HG03095 (cell line): ENCODE measurements at regions not wholly inside any gene's neighbourhood (a gene's known extent, or its start where the extent isn't known, plus 50 kb on each side); places are given as distances from the start of the nearest gene placed in this dataset.

ENCODE experiments used
- ATAC-seq: cut with Tn5 transposase; IDR thresholded peaks from one replicate; pipeline ENCODE4 v1.9.1; 2021; ENCODE audit warnings: moderate library complexity; ENCODE audit not compliant: unreplicated experiment

DNA sequence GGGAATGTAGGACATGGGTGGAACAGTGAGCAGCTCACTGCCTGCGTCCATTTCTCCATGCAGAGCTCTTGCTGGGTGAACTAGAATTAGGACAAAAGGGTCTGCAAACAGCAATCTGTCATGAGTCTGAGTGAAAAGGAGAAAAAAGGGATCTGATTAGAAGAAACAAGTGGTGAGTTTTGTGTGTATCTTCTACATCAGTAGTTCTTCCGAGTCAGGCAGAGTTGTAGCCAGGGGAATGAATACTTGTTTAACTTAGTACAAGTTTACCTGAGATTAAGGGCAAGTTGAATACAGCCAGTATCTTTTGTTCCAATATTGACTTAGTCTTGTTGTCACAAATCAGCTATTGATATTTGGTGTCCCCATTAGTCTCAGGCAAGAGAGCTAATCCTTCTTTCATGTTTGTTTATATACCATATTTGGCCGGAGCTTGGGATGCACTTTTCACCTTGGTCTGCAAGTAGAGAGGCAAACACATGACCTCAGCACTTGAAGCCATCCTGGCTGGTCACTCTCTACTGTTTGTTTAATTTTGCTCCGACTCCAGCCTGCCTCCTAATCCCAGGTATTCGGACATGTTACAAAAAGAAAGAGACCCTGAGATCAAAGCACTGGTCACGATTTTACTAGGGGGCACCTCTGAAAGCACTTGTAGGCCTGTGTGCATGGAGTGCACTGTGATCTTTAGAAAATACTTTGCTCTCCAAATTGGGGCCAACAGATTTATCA lies 211.0 kb upstream of the NT5C1B start:
- no peak for ATAC-seq

DNA sequence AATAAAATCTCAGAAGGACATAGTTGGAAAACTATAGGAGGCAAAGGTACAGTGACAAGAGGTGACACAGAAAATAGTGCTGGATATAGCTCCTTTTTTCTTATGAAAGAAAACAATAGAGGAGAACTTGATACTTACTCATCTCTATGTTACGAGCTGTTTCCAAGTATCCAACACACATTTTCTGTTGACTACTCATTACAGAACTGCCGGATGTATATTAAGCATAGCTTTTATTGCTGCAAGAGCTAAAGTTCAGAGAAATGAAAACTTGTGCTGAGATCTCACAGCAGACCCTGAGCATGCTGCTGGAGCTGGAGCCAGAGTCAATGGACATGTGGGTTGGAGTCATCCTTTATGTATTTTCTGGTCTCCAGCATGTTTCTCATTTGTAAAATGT lies 210.0 kb upstream of the NT5C1B start:
- ATAC-seq: no peak

DNA sequence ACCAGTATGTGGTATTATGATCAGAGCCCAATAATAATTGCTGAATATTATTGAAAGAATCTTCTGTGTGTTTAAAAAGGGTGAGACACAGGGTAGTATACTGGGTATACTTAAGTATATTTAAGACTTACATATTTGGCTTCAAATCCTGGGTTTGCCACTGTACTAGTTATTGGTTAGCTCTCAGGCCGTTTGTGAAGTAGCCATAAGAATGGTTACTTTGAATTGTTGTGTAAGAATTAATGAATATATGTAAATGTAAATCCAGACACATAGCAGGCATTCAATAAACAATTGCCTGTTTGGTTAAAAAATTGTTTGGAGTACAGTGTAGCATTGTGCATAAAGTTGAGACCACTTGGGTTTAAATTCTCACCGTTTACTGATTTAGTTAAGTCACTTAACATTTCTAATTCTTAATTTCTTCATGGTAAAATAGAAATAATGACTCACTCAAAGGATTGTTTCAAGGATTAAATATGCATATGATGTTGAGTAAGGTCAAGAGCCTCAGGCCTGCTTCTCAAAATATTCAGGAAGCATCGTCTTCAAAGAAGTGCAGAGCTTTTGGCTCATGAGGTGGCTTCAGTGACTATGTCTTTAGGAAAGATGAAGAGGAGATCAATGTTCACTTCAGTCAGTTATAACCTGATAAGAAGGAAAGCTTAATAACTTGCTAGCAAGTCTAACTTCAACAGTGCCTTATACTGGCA lies 207.9 kb upstream of the NT5C1B start:
- ATAC-seq: no peak

DNA sequence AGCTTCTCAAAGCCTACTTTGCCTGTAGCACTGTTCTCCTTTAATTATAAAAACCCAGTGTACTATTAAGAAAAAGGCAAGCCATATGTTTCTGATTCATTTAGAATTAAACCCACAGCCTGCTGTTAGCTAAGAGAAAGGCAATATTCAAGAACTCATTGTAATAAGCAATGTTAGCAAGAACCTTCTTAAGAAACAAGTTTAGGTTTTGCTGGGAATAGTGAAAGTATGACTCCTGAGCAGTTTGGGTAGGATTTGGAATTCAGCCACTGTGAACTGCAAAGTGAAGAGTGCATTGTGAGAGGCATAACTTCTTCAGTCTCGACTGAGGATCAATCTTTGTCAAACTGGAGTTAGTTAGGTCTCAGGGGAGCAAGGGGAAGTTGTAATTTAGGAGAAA lies 206.5 kb upstream of the NT5C1B start:
- ATAC-seq: no peak

DNA sequence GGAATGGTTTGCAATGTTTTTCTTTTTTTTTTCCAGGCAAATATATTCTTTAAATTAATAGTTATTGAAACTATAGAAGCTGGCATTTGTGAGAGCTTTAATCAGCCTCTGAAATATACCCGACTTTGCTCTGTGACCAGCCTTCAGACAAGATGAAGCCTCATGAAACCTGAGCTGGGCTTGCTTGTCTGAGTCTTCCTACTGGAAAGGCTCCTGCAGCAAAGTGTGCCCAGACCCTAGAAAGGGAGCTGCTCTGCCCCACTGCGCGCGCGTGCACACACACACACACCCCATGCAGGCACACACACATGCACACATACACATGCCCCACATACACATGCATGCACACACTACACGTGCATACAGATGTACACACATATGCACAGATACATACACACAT lies 203.3 kb upstream of the NT5C1B start:
- ATAC-seq: no peak

DNA sequence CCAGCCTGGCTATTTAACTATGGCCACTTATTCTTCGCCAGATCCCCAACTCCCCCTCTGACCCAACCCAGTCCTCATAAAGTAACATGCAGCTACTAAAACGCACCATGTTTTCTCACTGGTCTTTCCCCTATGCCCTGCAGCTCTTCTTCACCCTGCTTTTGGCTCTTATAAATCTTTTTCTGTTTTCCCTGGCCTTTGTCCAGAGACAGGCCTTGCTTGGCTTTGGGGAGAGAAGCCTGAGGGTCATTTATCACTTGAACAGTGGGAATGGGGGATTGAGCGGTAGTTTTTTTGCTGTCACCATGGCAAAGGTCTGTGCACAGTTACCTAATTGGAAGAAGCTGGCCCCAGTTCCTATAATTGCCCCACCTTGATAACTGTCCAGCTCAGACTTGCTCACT lies 202.9 kb upstream of the NT5C1B start:
- no peak for ATAC-seq

DNA sequence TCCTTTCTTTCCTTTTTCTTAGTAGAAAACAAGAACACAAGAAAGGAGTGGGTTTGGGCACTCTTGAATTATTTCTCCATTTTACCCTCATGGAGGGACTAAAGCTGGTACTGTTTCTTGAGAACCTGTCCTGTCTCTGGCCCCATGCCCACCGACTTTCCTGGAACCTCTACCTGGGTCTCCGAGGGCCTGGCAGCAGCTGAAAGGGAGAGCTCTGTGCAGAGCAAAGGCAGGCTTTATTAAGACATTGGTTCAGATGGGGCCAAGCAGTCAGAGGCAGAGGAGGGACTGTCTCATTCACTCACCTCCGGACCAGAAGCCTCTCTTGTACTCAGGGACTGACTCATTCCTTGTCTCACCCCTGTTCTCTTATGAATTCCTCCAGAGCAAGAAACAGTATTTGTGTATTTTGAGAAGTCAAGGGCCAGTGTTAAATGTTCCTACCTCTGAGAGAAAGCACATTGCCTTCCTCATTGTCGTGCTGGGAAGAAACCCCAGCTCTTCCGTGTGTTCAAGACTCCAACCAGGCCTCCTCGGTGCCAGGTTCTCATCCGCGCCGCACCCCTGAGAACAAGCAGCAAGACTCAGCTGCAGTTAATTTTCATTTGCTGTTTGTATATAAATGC lies 201.9 kb upstream of the NT5C1B start:
- no peak for ATAC-seq

DNA sequence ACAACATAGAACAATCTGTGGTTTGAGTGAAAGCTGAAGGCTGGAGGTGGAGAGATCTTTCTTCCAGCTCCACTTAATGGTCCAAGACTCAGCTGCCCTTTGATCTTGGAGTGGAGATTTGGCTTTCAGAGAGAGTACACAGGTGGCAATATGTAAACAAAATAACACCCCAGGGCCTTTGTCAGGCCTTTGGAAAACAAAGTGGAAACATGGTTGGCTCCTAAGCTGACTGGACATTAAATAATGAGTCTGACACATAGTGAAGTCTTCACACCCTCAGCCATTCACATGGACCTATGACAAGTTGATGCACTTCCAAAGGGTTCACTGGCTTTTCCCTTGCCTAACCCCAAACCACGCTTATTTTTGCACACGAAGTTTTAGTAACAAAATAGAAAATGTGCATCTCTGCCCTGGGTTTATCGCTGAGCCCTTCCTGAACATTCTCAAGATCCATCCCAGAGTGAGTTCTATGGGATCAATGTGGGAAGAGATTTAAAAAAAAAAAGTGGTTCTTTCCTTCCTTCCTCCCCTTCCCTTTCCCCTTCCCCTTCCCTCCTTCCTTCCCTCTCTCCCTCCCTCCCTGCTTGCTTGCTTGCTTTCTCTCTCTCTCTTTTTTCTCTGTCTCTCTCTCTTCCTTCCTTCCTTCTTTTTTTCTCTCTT lies 201.3 kb upstream of the NT5C1B start:
- ATAC-seq: no peak

DNA sequence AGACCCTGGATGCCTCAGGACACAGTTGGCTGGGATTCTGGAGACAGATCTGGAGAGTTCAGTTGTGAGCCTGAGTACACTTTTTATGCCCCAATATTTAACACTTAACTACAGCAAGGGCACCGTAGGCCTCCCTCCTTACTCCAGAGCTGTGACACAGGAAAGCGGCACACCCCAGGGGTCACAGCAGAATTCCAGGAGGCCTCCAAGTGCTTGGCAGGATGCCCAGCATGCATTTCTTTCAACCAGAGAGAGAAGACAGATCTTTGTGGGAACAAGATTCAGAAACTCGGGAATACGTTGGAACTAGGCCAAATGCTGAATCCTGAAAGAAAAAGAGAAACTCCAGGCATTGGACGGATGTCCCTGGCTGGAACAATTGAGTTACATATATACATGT lies 199.2 kb upstream of the NT5C1B start:
- no peak for ATAC-seq

DNA sequence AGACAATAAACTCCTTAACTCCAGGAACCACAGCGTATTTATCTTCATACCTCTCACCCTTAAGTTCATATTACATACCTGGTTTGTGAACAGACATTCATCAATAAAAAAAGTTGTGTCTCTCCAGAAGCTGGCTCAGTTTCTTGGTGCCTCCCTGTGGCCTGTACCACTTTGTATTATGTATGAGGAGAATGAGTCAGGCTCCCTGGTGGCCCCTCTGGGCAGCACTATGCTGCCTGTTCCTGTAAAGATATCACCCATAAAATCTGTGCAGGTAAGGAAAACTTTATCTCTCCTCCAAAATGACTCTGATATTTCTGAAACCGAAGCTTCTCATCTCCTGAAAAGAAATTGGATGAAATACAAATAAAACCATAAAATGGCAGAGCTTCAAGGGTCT lies 198.4 kb upstream of the NT5C1B start:
- no peak for ATAC-seq

DNA sequence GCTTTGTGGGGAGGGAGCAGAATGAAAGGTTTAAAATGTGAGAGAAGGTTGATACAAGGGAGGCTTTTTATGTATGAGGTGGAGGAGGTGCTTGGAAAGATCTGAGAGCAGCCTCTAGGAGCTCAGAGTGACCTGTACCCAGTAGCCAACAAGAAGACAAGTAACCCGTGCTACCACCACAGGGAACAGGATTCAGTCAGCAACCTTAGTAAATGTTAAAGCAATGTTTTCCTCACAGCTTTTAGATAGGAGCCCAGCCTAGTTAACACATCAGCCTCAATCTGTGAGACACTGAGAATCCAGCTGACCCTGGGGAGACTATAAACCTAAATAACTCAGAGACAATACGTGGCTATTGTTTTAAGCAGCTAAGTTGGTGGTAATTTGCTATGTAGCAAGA lies 194.9 kb upstream of the NT5C1B start:
- ATAC-seq: no peak

DNA sequence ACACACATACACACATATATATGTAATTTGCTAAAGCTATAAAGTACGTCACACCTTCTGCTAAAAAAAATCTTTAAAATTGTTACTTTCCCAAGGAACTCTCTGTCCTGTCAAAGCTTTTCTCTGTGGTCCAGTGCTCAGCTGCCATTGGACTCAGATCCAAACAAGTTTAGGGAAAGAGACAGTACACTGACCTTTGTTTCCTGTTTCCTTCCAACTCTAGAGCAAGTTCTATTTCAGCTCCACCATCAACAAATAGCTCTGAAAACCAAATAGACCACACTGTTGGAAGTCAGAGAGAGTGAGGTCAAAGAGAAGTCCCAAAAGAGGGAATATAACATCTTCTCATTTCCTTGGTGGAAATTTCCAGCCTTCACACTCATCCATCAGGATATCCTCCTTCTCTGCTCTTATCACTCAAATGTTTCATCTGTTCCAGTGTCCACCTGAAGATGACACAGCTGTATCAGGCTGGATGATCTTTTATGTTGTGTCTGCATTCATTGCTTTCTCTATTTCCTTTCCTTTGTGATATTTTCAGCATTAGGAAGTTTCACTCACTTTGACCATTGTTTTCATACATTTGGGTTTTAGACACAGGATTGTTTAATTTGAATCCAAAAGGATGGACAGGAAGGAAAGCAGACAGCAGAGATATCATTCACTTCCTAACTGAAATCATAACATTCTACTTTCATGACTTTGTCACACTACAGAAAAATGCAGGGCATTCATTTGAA lies 192.3 kb upstream of the NT5C1B start:
- no peak for ATAC-seq

DNA sequence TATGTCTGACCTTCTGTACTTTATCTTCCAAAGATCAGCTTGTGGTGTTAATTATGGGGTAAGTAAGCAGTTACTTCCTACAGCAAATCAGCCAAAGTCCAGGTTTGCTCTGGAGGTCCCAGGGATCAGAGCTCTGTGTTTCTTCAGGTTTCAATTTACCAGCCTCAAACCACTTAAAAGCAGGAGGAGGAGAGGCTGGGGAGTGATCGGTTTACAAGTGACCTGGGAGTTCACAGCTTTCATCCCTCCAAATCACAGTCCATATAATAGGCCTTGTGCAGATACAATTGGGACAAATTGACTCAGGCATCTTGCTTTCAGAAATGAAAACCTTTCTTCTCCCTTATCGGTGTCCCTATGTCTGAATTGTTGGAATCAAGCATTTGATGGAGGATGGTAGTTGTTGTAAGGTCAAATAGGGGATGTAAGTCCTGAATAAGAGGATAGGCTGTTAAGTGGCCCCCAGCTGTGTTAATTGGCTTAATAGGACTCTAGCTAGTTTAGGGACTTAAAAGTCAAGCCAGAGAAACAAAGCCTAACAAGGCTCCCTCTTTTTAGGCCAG lies 188.0 kb upstream of the NT5C1B start:
- no peak for ATAC-seq

DNA sequence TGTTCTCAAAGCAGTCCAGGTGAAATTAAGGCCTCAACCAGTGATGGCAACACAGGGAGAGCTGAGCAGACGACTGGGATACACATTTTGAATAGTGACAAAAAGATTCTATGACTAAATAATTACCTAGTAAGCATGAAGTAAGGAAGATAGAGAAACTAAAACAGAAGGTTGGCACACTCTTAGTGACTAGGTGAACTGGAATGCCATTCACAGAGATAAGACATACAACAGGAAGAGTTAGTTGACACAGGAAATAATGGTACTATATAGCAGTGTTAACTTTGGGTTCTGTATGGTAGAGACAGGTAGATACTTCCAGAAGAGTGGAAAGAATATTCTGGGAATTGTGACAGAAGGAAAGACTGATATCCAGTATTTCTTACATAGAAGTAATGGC lies 181.8 kb upstream of the NT5C1B start:
- ATAC-seq: no peak

DNA sequence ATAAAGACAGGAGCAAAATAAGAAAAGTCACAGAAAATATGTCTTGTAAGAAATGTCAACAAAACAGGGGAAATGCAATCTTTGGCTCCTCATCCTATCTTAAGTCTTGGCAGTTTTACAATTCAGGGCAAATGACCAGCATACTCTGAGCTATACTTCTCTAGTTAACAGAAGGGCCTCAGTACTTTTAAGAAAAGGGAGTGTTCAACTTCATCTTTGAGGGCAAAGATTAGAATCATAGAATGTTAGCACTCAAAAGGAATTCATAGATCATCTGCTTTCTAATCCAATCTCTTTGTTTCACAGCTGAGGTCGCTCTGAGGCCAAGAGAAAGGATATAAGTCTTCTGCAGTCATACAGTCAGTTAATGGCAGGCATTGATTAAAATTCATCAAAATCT lies 174.0 kb upstream of the NT5C1B start:
- no peak for ATAC-seq

DNA sequence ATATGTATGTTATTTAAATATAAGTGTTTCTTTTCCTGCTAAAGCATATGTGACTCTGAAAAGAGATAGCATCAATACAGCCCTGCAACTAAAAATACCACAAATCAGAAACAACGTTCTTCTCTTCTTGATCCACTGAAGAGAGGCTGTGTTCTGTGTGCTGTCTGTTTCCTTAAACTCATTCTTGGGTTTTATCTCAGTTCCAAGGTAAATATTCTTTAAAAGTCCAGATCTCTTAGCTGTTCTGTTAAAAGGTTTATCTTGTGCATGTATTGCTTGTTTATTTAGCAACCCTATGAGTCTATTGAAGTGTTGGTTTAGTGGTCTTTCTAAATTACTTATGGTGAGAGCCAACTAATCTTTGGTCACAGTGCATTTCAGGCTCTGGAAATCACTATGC lies 173.3 kb upstream of the NT5C1B start:
- no peak for ATAC-seq

DNA sequence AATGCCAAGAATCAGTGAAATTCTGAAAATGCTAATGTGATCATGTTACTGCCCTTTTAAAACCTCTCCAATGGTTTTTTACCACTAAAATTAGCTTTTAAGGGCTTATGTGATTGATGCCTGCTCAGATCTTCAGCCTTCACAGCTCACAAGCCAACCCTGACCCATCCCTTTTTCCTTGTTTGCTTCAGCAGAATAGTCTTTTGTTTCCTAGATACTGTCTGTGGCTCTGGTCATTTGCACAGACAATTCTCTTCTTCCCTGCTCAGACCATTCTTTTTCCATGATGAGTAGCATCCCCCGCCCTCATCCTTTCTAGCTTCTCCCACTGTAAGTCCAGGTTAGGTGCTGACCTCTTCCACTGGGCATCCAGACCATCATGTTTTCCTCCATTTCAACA lies 164.9 kb upstream of the NT5C1B start:
- no peak for ATAC-seq

DNA sequence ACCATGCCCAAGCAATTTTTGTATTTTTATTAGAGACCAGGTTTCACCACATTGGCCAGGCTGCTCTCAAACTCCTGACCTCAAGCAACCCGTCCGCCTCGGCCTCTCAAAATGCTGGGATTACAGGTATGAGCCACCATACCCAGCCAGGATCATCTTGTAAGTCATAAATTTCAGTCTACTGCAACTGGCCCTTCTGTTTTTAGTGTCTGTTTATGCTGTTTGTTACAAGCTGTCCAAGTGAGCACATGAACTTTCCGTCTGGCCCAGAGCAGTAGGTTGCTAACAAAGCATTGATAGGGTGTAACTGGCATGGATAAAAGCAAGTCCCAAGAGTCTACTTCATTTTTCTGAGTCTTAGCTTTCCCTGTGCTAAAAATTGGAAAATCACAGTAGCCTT lies 164.4 kb upstream of the NT5C1B start:
- no peak for ATAC-seq

DNA sequence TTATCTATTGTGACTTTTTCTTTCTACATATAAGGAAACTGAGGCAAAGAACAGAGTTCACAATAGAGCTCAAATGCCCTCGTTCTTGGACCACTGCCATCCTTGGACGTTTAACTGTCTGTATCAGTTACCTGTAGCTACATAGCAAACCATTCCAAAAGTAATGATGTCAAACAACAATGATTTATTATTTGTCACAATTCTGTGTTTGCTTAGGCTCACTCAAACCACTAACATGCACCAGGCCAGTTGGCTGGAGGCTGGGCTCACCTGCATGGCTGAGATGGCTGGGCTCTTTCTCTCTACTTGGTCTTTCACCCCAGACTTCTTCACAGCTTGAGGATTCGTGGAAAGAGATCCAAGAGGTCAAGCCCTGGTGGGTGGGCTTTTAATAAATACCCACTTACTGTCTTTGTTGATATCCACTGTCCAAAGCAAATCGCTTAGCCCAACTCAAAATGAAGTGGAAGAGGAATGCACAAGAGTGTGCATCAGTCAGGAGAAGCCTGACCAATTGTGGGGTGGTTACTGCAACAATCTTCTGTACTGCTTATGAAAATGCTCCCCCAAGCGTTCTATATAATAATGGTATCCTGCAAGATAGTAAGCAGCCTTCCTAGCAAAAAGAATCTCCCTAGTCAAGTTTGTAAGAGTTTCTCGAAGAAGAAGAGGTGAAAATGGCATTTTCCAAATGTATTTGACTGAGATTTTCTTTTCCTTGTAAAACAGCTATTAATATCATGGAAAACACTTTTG lies 163.5 kb upstream of the NT5C1B start:
- ATAC-seq: no peak

DNA sequence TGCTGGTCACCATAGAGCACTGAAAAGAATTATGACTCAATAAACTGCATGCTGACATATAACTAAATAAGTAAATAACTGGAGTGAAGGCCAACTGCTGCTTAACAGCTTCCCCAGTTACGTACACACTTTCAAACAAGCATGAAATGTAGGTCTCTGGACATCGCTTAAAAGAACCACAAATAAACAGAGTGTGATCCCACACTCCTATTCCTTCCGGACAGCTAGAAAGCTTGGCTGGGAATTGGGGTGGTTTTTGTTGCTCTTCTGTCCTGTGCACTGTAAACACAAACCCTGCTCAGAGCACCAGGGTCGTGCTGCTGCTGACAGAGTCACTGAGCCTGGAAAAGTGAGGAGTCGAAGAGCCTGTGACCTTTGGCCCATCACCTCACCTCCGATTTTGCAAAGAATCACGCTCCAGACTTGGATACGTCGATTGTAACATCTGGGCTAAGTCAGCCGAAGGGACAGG lies 162.7 kb upstream of the NT5C1B start:
- ATAC-seq: no peak
